ENCODE measurements at regions not wholly inside any gene's neighbourhood (a gene's known extent, or its start where the extent isn't known, plus 50 kb on each side); places are given as distances from the start of the nearest gene placed in this dataset.
"Not testable (repeated sequence)": the region's sequence is repeated elsewhere in the genome, so short reads cannot be mapped to it uniquely, and the experiment has no call there.

DNA sequence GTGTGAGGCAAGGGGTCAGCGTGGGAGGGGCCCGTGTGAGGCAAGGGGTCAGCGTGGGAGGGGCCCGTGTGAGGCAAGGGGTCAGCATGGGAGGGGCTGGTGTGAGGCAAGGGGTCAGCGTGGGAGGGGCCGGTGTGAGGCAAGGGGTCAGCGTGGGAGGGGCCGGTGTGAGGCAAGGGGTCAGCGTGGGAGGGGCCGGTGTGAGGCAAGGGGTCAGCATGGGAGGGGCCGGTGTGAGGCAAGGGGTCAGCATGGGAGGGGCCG lies 119.2 kb downstream of the SEPTIN14 start:
- DNase-seq = not testable (repeated sequence)

DNA sequence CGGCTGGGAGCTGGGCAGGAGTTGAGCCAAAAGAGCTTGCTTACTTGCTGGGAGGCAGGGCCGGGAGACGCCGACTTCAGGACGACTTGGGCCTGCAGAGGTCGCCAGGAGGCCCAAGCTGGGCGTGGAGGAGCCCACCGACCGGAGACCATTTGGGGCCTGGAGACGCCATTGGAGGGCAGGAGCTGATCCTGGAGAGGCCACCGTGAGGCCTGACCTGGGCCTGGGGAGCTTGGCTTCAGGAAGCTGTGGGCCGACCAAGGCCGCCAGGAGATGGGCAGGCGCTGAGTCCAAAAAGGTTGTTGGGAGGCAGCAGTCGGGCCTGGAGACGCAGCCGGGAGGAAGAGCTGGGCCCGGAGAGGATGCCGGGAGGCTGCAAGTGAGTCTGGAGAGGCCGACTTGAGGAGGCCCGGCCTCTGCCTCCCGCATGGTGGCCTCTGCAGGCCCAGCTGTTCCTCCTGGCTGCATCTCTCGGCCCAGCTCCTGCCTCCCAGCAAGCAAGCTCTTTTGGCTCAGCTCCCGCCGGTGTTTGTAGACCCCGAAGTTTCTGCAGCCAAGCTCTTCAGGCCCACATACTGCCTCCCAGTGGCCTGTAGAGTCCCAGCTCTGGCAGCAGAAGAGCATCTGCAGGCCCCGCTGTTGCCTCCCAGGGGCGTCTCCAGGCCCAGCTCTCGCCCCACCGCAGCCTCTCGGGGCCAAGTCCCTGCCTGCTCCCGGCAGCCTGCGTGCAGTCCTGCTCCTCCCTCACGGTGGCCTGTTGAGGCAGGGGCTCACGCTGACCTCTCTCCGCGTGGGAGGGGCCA lies 119.7 kb downstream of the SEPTIN14 start:
- DNase-seq = not testable (repeated sequence)

DNA sequence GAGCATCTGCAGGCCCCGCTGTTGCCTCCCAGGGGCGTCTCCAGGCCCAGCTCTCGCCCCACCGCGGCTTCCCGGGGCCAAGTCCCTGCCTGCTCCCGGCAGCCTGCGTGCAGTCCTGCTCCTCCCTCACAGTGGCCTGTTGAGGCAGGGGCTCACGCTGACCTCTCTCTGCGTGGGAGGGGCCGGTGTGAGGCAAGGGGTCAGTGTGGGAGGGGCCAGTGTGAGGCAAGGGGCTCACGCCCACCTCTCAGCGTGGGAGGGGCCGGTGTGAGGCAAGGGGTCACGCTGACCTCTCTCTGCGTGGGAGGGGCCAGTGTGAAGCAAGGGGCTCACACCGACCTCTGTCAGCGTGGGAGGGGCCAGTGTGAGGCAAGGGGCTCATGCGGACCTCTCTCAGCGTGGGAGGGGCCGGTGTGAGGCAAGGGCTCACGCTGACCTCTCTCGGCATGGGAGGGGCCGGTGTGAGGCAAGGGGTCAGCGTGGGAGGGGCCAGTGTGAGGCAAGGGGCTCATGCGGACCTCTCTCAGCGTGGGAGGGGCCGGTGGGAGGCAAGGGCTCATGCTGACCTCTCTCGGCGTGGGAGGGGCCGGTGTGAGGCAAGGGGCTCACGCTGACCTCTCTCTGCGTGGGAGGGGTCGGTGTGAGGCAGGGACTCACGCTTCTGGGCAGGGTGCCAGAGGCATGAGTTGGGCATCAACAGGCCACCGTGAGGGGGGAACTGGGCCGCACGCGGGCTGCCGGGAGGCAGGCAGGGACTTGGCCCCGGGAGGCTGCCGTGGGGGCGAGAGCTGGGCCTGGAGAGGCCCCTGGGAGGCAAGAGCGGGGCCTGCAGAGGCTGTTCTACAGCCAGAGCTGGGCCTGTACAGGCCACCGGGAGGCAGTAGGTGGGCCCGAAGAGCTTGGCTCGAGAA lies 120.6 kb downstream of the SEPTIN14 start:
- DNase-seq = not testable (repeated sequence)

DNA sequence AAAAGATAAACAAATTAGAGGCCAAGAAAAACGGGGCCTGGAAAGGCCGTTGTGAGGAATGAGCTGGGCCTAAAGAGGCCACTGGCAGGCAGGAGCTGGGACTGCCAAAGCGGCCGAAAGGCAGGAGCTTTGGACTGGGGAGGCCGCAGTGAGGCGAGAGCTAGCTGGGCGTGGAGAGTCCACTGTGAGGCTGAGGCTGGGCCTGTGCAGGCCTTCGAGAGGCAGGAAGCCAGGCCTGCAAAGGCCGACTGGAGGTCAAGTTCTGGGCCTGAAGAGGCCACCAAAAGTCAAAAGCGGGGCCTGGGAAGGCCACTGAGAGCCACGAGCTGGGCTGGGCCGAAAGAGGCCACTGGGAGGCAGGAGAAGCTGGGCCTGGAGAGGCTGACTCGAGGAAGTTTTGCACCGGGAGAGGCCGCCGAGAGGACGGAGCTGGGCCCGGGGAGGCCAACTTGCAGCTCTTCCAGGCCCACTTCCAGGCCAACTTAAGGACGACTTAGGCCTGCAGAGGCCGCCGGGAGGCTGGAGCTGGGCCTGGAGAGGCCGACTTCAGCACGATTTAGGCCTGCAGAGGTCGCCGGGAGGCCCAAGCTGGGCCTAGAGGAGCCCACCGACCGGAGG lies 121.8 kb downstream of the SEPTIN14 start:
- DNase-seq = not testable (repeated sequence)

DNA sequence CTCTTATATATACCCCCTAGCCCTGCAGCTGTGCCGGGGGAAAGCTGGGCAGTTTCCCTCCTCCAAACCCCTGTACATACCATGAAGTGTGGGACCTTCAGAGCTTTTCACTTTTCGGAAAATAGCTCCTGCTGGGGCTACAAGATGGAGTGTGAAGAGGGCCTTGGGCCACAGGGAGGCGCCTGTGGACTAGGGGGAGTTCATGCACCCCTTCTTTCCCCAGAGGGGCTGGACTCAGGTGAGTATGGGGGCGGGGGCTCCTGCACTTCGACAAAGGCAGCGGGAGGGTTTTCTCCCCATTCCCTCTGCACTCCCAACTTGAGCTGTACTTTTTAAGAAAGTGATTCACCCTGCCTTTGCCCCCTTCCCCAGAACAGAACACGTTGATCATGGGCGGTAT lies 122.5 kb downstream of the SEPTIN14 start:
- DNase-seq = not testable (repeated sequence)

DNA sequence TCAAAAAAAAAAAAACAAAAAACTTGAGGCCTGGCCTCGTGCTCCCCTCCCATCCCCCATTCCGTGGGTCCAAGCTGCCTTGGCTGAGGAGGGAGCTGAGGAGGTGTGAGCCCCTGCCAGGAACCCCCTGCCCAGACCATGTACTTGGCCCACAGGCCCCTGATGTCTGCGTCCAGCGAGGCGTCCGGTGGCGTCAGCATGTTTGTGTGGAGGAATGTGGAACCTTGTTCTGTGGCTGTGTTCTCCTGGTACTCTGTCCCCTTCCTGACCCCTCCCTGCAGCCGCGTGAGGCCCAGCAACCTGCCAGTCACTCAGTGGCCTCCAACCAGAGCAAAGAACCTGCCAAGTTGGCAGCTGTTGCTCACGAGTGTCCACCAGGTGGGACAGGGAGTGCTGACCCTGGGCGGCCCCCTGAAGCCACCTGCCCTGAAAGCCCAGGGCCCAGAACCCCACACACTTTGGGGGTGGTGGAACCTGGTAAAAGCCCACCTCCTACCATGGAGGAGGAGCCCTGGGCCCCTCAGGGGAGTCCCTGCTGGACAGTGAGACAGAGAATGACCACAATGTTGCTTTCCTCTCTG lies 125.8 kb downstream of the SEPTIN14 start:
- DNase-seq = not testable (repeated sequence)

DNA sequence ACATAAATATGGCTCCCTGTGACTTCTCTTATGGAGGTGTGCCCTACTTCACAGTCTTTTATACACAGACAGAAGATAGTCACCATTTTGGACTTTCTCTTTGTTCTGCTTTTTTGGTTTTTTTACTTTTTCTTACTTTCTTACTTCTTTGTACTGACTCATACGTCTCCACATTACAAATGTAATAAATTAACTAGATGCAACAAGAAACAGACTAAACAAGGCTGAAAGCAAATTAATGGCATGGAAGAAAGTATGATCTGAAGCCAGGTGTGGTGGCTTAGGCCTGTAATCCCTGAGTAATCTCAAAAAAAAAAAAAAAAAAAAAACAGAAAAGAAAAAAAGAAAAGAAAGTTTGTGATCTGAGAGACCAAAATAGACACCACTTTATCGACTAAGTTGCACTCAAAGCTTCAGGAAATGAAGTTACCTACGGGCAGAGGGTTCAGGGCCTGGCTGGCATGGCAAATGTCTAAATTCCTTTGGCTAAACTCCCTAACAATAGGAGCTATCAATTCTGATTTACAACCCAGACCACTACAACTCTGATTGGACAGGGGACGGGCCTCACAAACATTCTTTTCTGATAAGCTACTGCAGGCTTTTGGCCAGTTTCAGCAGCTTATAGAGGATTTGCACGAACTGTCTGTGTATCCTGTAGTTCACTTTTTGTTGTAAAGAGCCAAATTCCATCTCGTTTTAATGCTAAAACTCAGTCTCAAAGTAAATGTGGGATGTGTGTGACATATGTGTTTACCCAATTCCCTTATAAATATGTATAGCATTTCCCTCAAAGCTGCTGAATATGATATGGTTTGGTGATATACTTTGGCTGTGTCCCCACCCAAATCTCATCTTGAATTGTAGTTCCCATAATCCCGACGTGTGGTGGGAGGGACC lies 129.1 kb downstream of the SEPTIN14 start:
- DNase-seq = no peak

DNA sequence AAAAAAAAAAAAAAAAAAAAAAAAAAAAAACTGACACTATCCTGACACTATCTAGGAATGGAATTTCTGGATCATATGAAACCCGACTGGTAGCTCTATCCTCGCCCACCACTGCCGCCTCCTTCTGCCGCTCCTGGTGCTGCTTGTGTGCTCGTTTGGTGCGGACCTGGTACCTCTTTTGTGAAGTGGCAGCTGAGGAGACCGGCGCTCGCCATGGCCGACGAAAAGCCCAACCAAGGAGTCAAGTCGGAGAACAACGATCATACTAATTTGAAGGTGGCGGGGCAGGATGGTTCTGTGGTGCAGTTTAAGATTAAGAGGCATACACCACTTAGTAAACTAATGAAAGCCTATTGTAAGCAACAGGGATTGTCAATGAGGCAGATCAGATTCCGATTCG lies 130.6 kb downstream of the SEPTIN14 start:
- DNase-seq = no peak

DNA sequence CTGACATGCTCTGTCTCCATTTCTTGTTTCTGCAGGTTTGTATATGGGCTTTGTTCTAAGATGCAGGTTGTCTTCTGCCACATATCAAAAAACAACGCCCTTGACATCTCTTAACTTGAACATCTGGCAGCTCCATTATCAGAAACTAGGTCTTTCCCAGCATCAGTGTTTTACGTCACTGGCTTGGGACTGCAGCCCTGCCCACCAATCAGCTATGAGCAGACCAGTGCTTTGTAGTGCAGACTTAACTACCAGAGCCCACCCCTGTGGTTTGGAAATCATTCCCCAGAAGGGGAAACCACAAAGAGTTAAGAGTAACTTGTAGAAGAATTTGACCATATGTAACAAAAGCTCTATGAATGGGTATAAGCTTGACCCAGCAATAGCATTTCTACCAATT lies 132.4 kb downstream of the SEPTIN14 start:
- no peak for DNase-seq

DNA sequence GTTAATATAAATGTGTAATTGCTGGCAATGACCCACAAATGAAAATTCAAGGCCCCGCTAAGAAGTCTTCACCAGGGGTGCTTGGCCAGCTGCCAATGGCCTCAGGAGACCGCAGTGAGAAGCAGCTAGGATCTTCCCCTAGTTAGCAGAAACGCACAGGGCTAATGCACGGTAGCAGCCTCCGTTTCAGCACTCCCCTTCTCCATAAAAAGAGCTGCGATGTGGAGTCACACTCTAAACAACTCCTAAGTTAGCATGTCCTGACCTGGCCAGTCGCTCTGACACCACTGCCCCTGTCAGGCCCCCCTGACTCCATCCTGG lies 139.0 kb downstream of the SEPTIN14 start:
- no peak for DNase-seq

DNA sequence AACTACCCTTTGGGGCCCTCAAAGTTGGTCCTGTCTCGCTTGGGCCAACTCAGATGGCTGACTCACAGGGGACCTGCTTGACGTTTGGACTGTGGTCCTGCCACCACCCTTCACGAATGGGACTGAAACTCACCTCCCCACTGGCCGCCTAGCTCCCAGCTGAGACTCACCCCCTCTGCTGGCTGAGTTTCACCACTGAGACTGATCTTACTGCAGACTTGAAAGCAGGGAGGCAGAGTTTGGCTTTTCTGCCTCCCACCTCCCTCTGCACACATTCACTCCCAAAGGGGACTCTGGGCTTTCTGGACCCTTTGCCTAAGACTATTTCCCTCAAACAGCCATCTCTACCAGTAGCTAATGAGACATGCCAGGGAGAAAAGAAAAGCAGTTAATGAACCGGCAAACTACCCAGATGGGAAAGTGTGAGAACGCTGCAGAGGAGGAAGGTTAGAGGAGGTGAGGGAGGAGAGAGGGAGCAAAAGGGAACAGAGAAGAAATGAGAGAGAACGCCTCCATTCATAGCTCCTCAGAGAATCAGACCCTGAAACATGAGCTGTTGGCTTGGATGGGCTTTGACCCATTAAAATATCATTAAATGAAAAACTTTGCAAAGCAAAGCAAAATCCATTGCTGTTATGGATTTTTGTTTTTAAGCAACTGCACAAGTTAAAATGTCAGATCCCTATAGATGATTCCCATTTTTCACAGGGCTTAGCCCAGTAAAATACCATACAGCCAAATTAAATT lies 139.5 kb downstream of the SEPTIN14 start:
- not testable (repeated sequence) for DNase-seq

DNA sequence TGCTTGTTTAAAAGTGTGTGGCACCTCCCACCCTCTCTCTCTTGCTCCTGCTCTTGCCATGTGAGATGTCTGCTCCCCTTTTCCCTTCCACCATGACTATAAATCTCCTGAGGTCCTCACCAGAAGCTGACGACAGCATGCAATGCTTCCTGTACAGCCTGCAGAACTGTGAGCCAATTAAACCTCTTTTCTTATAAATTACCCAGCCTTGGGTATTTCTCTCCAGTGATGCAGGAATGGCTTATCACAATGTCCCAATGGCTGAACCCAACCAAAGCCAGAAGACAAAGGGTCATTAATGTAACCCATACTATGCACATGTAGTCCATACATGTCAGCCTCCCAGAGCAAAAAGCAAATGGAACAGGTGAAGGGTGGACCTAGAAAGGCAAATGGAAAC lies 141.5 kb downstream of the SEPTIN14 start:
- DNase-seq = not testable (repeated sequence)

DNA sequence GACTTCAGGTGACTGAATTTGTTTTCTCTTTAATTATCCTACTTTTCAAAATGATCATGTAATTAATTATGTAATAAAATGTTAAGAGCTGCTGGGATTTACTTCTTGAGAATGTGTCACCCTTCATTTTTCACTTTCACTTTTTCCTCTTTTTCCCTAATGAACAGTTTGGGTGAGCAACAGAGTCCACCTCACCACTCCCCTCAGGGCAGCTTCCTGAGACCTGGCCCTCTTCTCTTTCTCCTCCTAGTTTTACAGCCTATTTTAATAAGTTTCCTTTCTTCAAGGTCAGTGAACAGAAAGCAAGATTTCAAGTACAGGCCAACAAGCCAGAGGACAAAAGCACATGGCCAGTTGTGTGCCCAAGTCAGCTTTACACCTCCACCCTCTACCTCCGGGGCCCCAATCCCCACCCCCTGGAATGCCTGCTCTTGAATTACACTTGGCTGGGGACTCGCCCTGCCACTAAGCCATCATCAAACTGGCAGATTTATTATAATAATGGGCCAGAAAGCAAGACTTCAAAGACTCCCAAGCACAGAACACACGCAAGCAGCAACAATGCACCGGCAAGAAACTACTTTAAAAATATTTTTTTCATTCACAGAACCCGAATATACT lies 143.1 kb upstream of the VOPP1 start:
- not testable (repeated sequence) for DNase-seq

DNA sequence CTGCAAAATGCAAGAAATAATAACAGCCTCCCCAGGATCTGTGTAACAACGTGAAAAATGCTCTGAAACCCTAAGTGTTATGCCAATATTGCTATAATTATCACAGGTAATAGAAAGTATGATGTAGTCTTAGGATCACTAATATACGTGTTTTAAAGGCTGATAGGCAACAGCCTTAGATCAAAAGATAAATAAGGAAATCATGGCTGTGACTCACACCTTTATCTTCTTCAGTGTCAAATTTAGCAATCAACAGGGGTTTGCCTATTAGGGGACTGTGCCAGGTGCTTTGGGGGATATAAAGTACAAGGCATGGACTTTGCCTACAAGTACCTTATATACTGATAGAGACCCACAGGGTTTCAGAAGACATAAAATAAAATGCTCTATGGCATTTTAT lies 142.1 kb upstream of the VOPP1 start:
- not testable (repeated sequence) for DNase-seq

DNA sequence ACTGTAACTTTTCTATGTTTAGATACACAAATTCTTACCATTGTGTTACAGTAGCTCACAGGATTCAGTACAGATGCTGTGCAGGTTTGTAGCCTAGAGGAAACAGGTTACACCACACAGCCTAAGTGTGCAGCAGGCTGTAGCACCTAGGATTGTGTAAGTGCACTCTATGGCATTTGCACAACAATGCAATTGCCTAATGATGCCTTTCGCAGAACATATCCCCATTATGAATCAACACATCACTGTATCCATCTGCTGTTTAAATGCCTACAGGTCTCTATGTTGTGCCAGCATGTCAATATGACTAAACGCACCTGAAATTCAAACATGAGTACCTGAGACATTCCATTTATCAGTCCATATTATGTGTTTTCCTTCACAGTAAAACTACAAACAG lies 138.0 kb upstream of the VOPP1 start:
- not testable (repeated sequence) for DNase-seq

DNA sequence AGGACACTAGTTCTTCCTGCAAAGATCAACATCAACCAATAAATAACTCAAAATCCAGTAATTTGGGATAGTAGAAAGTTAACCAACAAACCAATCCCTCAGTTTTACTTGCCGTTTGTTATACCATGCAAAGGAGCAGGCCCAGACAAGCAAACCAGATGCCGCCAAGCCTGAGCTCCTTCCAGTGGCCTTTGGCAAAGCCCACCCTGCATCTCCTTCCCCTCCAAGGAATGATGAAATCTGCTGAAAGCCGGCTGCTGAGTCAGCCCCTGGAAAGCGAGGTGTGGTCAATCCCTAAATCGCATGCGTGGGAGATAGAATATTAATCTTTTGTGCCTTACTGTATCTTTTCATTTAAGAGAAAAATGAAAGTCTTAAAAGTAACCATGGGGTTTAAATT lies 135.7 kb upstream of the VOPP1 start:
- not testable (repeated sequence) for DNase-seq

DNA sequence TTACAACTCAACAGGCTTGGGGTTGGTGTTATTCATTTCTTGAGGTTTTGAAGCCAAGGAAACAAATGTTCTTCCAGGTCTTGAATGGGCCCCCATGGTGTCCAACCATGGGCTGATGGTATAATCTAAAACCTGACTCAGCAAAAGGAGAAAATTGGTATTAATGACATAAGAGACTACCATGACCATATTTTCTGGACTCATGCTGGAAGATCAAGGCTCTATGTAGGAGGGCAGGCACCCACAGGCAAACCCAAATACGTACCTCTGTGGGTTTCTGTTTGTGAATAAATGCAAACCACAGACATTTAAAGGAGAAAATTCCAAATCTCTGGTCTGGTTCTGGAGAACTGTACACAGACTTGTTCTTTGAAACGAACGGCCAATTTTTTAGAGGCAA lies 135.1 kb upstream of the VOPP1 start:
- not testable (repeated sequence) for DNase-seq

DNA sequence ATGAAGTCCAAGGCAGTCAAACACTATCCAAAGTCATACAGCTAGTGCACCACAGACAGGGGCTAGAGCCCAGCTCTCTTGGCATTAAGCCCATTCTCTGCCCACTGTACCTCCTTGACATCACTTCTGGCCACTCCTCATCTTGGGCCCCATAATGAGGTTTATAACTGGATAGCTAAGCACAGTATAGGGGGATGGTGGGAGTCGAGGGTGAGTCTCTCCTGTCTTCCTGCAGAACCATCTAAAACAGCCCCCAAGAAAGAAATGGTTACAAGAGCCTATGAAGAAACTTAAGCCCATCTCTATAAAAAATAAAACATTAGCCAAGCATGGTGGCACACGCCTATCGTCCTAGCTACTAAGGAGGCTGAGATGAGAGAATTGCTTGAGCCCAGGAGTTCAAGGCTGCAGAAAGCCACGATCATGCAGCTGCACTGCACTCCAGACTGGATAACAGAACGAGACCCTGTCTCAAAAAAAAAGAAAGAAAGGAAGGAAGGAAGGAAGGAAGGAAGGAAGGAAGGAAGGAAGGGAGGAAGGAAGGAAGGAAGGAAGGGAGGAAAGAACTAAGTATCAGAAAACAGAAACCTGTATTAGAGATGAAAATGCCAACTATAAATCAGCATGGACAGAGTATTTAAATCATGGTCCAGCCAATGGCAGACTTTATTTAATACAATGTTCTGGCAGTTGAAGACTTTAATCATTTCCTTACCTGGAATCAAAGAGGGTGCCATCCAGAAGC lies 134.3 kb upstream of the VOPP1 start:
- DNase-seq = not testable (repeated sequence)

DNA sequence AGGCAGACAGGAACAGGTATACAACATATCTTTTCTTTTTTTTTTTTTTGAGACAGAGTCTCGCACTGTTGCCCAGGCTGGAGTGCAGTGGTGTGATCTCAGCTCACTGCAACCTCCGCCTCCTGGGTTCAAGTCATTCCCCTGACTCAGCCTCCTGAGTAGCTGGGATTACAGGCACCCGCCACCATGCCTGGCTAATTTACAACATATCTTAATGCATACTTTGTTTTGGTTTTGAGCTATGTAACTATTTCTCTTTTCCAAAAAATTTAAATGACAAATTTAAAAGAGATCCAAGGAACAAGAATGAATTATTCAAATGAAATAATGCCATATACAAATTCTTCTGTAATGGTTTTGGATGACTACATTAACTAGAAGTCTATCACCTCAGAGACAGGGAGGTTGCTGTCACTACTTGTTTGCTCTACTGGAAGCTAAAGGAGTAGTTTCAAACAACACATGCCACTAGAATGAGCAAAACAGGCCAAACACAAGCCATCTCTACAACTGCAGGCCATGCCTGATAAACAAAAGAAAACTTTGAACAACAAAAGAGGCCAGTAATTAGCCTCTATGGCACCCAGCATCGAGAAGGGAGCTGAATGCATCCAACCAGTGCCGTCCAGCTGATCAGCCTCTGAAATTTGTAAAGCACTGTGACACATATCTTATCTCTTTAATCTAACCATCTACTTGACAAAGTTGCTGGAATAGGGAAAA lies 133.6 kb upstream of the VOPP1 start:
- DNase-seq = not testable (repeated sequence)

DNA sequence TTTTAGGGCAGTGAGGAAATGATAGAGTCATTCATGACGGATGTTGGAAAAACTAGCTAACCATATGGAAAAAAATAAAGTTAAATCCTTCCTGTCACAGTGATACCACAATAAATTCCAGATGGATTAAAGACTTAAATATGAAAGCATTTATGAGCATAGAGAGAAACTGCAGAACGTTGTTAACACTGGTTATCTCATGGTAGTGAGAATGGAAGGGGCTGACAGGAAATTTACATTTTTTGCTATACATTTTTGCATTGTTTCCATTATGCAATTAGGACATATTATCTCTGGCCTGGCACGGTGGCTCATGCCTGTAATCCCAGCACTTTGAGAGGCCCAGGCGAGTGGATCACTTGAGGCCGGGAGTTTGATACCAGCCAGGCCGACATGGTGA lies 130.5 kb upstream of the VOPP1 start:
- DNase-seq = not testable (repeated sequence)

Measured in stimulated activated CD4-positive, alpha-beta T cell treated with anti-CD3 and anti-CD28 coated beads, Interleukin-15, amount 100 ng/mL, for 24 hours (primary cell).